CD4-positive, alpha-beta T cell (primary cell): ENCODE measurements at regions not wholly inside any gene's neighbourhood (a gene's known extent, or its start where the extent isn't known, plus 50 kb on each side); places are given as distances from the start of the nearest gene placed in this dataset.

Source experiments
- ATAC-seq: fragments of 200-7000 bp; cut with Tn5 transposase; one replicate; pipeline ENCODE4 v1.10.0; 2022; ENCODE audit warnings: mild to moderate bottlenecking; ENCODE audit not compliant: poor library complexity
- CTCF ChIA-PET: fragments of 350-600 bp; sonication (Branson Sonifier 250); formaldehyde crosslinking; loops from one replicate; lab custom pipeline; 2021; ENCODE audit warnings: antibody characterized with exemption, inconsistent platforms; lab: Charles Lee
- POLR2A ChIA-PET: fragments of 350-600 bp; sonication (Branson Sonifier 250); formaldehyde crosslinking; loops from one replicate; lab custom pipeline; 2021; ENCODE audit warnings: antibody characterized with exemption, inconsistent platforms; lab: Charles Lee
- DNase-seq, 14 experiments: peaks; one replicate each; pipeline ENCODE4 v3.0.0-alpha.2; 2013 to 2020; ENCODE audit warnings: mixed read lengths in 2 of 14
- H3K27ac ChIP-seq, 2 donors: one replicate each; pipeline versions ENCODE4 v1.5.1 to v1.7.0; 2013; ENCODE audit warnings: low read length in 2 of 2, low read depth in 1 of 2, mild to moderate bottlenecking in 1 of 2
- H3K27me3 ChIP-seq, 2 experiments: 1 replicate in 1 of 2; 2 replicates in 1 of 2; pipeline versions ENCODE4 v1.6.1 to v1.7.0; 2013; ENCODE audit warnings: low read length in 2 of 2, control low read depth in 1 of 2, mild to moderate bottlenecking in 1 of 2, moderate library complexity in 1 of 2; ENCODE audit not compliant: insufficient read depth in 2 of 2, control insufficient read depth in 1 of 2
- H3K36me3 ChIP-seq: one replicate; pipeline ENCODE4 v1.6.1; 2013; ENCODE audit warnings: low read length, control low read depth; ENCODE audit not compliant: insufficient read depth
- H3K4me1 ChIP-seq: one replicate; pipeline ENCODE4 v1.6.1; 2013; ENCODE audit warnings: low read length, control low read depth; ENCODE audit not compliant: insufficient read depth
- H3K4me3 ChIP-seq: one replicate; pipeline ENCODE4 v1.5.1; 2013; ENCODE audit warnings: mild to moderate bottlenecking, low read length, moderate library complexity
- H3K9me3 ChIP-seq, 2 experiments: 1 replicate in 1 of 2; 2 replicates in 1 of 2; pipeline versions ENCODE4 v1.6.1 to v1.7.0; 2013; ENCODE audit warnings: low read length in 2 of 2, mild to moderate bottlenecking in 2 of 2, control low read depth in 1 of 2, moderate library complexity in 1 of 2; ENCODE audit not compliant: control insufficient read depth in 1 of 2, insufficient read depth in 1 of 2
- H3K27ac Mint-ChIP-seq: one replicate; pipeline ENCODE4 v1.8.0; 2020; ENCODE audit warnings: mixed read lengths
- H3K27me3 Mint-ChIP-seq: one replicate; pipeline ENCODE4 v1.8.0; 2021; ENCODE audit warnings: mixed read lengths
- H3K36me3 Mint-ChIP-seq: one replicate; pipeline ENCODE4 v1.8.0; 2021; ENCODE audit warnings: low read depth, mixed read lengths
- H3K4me1 Mint-ChIP-seq: one replicate; pipeline ENCODE4 v1.8.0; 2021; ENCODE audit warnings: low read depth, mixed read lengths
- H3K4me3 Mint-ChIP-seq: one replicate; pipeline ENCODE4 v1.8.0; 2020; ENCODE audit warnings: mild to moderate bottlenecking, mixed read lengths
- H3K9me3 Mint-ChIP-seq: one replicate; pipeline ENCODE4 v1.8.0; 2020; ENCODE audit warnings: mixed read lengths
- intact Hi-C, 2 experiments: fragments of 100-400 bp; cut with DNase I in 1 of 2; cut with micrococcal nuclease in 1 of 2; formaldehyde crosslinking; loops; one replicate each; pipeline versions ENCODE4 v1.15.1 to v1.9.0; 2023 to 2025; cut with DNase I, micrococcal nuclease
- TF ChIP-seq, protein P1 (sequence below): fragments of 200-600 bp; IDR thresholded peaks from one replicate; pipeline ENCODE4 v1.8.0; 2022; ENCODE audit warnings: antibody characterized with exemption, mild to moderate bottlenecking

DNA sequence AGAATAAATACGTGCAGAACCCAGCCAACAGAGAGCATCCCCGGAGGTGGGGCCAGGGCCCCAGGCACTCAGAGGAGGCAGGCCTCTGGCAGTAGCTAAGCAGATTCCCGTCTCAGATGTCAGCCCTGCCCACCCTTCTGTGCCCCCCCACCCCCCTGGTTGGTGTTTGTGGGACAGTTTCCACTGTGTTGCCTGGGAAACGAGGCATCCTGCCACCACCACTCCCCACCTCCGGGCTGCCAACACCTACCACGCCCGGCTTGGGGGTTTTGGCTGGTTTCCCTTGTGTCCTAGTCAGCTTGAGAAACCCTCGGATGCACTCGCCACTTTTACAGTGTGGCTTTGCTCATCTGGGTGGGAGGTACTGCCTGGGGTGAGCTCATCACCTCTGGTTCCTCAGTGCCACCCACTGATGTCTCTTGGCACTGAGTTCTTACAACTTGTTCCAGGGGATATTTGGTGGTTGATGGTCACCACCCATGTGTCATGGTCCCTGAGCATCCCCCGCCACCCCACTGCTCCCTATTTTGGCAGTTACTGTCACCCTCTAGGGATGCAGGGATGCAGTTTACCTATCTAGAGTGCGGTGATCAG, 72.4 kb upstream of the YWHAQ start:
- Mint-ChIP-seq H3K4me3 (peak overlapping the region; percentile 42), H3K9me3 (no peaks in the 10 kb centered on the region), H3K36me3 (no peaks in the 10 kb centered on the region), H3K27ac (peak overlapping the region; percentile 78), H3K27me3 (no peaks in the 10 kb centered on the region), H3K4me1 (peaks cover 31% of the 10 kb centered on the region)
- Histone ChIP-seq H3K4me3 (no peak overlapping the region), H3K4me1 (peaks cover 40% of the 10 kb centered on the region), H3K9me3 (no peaks in the 10 kb centered on the region), H3K36me3 (no peaks in the 10 kb centered on the region), H3K27ac (peak overlapping the region; percentile 46 to 85), H3K27me3 (no peaks in the 10 kb centered on the region)
- DNase-seq: peak; percentile 55 to 96 (median 72)
- CTCF ChIA-PET: interaction anchor here (0.8 to 1.5 kb wide), 5 partner anchors 19 to 79 kb away, joined by 3 to 4 read pairs (median 3); partner anchors contain the start of gene YWHAQ
- intact Hi-C loops: no loop called here
- POLR2A ChIA-PET: interaction anchor here (1.0 to 1.7 kb wide), 9 partner anchors 9 to 147 kb away, joined by 3 to 8 read pairs (median 4); partner anchors contain the start of genes ADAM17 and YWHAQ
- TF ChIP-seq, protein P1, sequence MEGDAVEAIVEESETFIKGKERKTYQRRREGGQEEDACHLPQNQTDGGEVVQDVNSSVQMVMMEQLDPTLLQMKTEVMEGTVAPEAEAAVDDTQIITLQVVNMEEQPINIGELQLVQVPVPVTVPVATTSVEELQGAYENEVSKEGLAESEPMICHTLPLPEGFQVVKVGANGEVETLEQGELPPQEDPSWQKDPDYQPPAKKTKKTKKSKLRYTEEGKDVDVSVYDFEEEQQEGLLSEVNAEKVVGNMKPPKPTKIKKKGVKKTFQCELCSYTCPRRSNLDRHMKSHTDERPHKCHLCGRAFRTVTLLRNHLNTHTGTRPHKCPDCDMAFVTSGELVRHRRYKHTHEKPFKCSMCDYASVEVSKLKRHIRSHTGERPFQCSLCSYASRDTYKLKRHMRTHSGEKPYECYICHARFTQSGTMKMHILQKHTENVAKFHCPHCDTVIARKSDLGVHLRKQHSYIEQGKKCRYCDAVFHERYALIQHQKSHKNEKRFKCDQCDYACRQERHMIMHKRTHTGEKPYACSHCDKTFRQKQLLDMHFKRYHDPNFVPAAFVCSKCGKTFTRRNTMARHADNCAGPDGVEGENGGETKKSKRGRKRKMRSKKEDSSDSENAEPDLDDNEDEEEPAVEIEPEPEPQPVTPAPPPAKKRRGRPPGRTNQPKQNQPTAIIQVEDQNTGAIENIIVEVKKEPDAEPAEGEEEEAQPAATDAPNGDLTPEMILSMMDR: no peak
- peak; percentile 88 for ATAC-seq

DNA sequence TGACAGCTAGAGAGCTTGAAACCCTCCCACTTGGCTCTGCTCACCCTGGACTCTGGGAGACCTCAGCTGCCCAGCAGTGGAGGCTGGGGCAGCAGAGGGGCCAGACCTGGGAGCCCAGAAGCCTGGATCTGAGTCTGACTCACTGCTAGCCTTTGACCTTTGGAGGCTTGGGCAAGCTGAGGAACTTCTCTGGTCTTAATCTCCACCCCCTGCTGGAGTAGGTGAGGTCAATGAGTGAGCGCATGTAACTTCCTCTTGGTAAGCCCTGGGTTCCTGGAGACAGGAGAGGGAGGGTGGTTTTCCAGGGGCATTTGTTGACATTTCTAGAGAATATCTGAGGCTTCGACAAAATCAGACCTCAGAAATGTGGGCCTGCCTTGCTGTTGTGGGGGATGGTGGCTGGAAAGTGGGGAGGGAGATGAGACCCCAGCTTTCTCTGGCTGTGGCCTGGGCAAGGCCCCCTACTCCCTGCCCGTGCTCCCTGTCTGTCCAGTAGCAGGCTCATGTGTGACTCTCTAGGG, 73.0 kb upstream of the YWHAQ start:
- no peak overlapping the region for H3K4me3 Mint-ChIP-seq
- Histone ChIP-seq H3K27ac (peak overlapping the region; percentile 37 to 85), H3K36me3 (no peaks in the 10 kb centered on the region), H3K9me3 (no peaks in the 10 kb centered on the region), H3K4me1 (peaks cover 42% of the 10 kb centered on the region), H3K4me3 (no peak overlapping the region), H3K27me3 (no peaks in the 10 kb centered on the region)
- H3K4me1 Mint-ChIP-seq: peaks cover 29% of the 10 kb centered on the region
- ATAC-seq: peak; percentile 3
- peak in 3 of 14 experiments; percentile 50 to 74 (median 67) for DNase-seq
- peak overlapping the region; percentile 78 for H3K27ac Mint-ChIP-seq
- intact Hi-C loops: no loop called here
- TF ChIP-seq, protein P1: no peak
- H3K36me3 Mint-ChIP-seq: no peaks in the 10 kb centered on the region
- H3K9me3 Mint-ChIP-seq: no peaks in the 10 kb centered on the region
- H3K27me3 Mint-ChIP-seq: no peaks in the 10 kb centered on the region
- ChIA-PET POLR2A (interaction anchor here (1.1 to 1.7 kb wide), 7 partner anchors 8 to 148 kb away, joined by 3 to 8 read pairs (median 4); partner anchors contain the start of genes ADAM17 and YWHAQ), CTCF (interaction anchor here (1.0 to 1.5 kb wide), 3 partner anchors 19 to 78 kb away, joined by 3 to 4 read pairs (median 3); no protein-coding TSS in a partner anchor)

DNA sequence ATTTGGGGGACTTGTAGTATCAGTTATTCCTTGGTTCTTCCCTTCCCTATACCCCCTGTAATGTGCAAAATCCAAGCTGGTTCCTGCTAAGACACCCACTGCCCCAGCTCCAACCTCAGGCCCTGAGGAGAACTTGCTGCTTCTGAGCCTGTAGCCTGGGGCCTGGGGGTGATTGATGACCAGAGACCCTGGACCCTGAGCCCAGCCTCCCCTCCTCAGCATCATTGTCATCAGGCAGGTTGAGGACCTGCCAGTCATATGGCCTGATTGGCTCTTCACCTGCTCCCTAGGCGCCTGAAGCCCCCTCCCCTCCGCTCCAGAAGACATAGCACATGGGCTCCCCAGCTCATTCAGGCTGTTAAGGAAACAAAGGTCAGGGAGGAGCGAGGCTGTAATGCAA, 73.8 kb upstream of the YWHAQ start:
- POLR2A ChIA-PET: no interaction called here
- ATAC-seq (no peak), DNase-seq (no peak)
- H3K9me3 ChIP-seq: peaks cover 0 to 5% of the 10 kb centered on the region in 2 experiments
- H3K4me1 Mint-ChIP-seq: peaks cover 30% of the 10 kb centered on the region
- H3K27ac ChIP-seq: no peak overlapping the region
- H3K4me1 ChIP-seq: peaks cover 46% of the 10 kb centered on the region
- CTCF ChIA-PET: no interaction called here
- no peak overlapping the region for H3K4me3 ChIP-seq
- H3K9me3 Mint-ChIP-seq: no peaks in the 10 kb centered on the region
- TF ChIP-seq, protein P1: no peak
- H3K36me3 ChIP-seq: no peaks in the 10 kb centered on the region
- no peaks in the 10 kb centered on the region for H3K27me3 Mint-ChIP-seq
- no peak overlapping the region for H3K4me3 Mint-ChIP-seq
- no peaks in the 10 kb centered on the region for H3K27me3 ChIP-seq
- H3K36me3 Mint-ChIP-seq: no peaks in the 10 kb centered on the region
- intact Hi-C loops: no loop called here
- peak overlapping the region; percentile 67 for H3K27ac Mint-ChIP-seq
